ENCODE measurements at regions not wholly inside any gene's neighbourhood (a gene's known extent, or its start where the extent isn't known, plus 50 kb on each side); places are given as distances from the start of the nearest gene placed in this dataset.

DNA sequence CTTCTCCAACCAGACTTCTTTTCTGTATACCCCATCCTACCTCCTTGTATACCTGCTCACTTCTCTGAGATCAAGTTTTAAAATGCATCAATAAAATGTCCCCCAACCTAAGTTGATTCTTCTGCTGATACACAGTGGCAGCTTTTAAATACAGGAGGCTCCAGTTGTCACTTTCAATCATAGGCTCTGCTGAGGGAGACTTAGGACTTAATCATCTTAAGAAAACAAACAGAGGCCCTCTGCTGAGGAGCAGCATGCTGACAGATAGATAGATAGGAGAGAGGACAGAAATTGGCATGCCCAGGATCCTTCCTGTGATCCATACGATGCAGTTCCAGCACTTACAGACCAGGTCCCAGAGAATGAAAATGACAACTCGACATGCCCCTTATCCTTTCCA lies 311.0 kb upstream of the PROX1 start:
- H3K9me3 ChIP-seq (replicated peaks in 1 of 11) = peaks cover 0 to 15% (median 9%) of the 10 kb centered on the region in 11 experiments; a peak in 11 of 22 replicates
- no peaks in the 10 kb centered on the region for H4K20me1 ChIP-seq
- no peak for TF ChIP-seq Cebpa-rat (IDR thresholded peaks at IDR 0.05)
- H3K4me3 ChIP-seq = no peak overlapping the region
- H3K27me3 ChIP-seq = 0 out of 22 replicates have a peak, but pooled peaks cover 0 to 6% (median 0%) of the 10 kb centered on the region in 11 experiments
- no peaks in the 10 kb centered on the region for H3K36me3 ChIP-seq
- no peak overlapping the region for H3K9ac ChIP-seq
- H3K4me2 ChIP-seq = no peak overlapping the region
- peaks cover 0 to 13% (median 8%) of the 10 kb centered on the region in 10 experiments; a peak in 9 of 20 replicates for H3K4me1 ChIP-seq
- H3K27ac ChIP-seq = no peak overlapping the region

- Histone ChIP-seq H3K9me3 (replicated peaks in 1 of 11) (peaks cover 0 to 15% (median 9%) of the 10 kb centered on the region in 11 experiments; a peak in 11 of 22 replicates), H4K20me1 (no peaks in the 10 kb centered on the region), H3K9ac (no peak overlapping the region), H3K4me2 (peak overlapping the region in 7 of 11 experiments; percentile 2 to 60 (median 43); a peak in 11 of 22 replicates), H3K4me1 (peaks cover 0 to 16% (median 8%) of the 10 kb centered on the region in 10 experiments; a peak in 10 of 20 replicates), H3K27ac (no peak overlapping the region), H3K36me3 (no peaks in the 10 kb centered on the region), H3K4me3 (no peak overlapping the region), H3K27me3 (0 out of 22 replicates have a peak, but pooled peaks cover 0 to 9% (median 0%) of the 10 kb centered on the region in 11 experiments)
- no peak for TF ChIP-seq Cebpa-rat (IDR thresholded peaks at IDR 0.05)
Observed at GRCh38 chr1:213678348-213678747, 309.4 kb upstream of the PROX1 start.

DNA sequence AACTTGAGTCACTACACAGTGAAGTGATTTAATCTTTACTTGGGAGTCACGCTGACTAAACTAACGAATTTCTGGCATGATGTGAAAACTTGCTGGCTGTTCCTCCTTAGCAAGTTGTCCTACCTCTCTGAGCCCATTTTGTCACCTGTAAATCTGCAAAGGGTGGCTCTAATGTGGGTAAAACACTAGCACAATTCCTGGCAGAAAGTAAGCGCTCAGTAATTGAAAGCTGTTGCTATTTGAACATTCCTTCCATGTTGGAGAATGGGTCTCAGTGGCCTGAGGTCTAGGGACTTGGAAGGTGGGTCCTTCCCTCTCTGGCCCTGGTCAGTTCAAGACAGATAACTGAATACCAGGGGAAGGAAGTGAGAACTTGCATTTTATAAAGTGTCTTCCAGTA lies 309.0 kb upstream of the PROX1 start:
- Histone ChIP-seq H3K4me3 (no peak overlapping the region), H3K9me3 (replicated peaks in 1 of 11) (peaks cover 0 to 15% (median 9%) of the 10 kb centered on the region in 11 experiments; a peak in 11 of 22 replicates), H4K20me1 (no peaks in the 10 kb centered on the region), H3K9ac (no peak overlapping the region), H3K27me3 (0 out of 22 replicates have a peak, but pooled peaks cover 0 to 9% (median 0%) of the 10 kb centered on the region in 11 experiments), H3K36me3 (no peaks in the 10 kb centered on the region), H3K4me1 (peaks cover 0 to 20% (median 8%) of the 10 kb centered on the region in 10 experiments; a peak in 10 of 20 replicates), H3K4me2 (peak overlapping the region in 7 of 11 experiments; percentile 2 to 60 (median 43); a peak in 9 of 22 replicates), H3K27ac (no peak overlapping the region)
- TF ChIP-seq Cebpa-rat (IDR thresholded peaks at IDR 0.05) = no peak

GRCh38 chr1:213679153-213679552 lies 308.6 kb upstream of the PROX1 start:
- Histone ChIP-seq H3K9me3 (replicated peaks in 1 of 11) (peaks cover 0 to 12% (median 9%) of the 10 kb centered on the region in 11 experiments; a peak in 11 of 22 replicates), H3K27ac (no peak overlapping the region), H3K36me3 (no peaks in the 10 kb centered on the region), H3K4me3 (no peak overlapping the region), H3K27me3 (0 out of 22 replicates have a peak, but pooled peaks cover 0 to 9% (median 0%) of the 10 kb centered on the region in 11 experiments), H3K9ac (no peak overlapping the region), H3K4me2 (no peak overlapping the region), H4K20me1 (no peaks in the 10 kb centered on the region), H3K4me1 (peaks cover 0 to 20% (median 8%) of the 10 kb centered on the region in 10 experiments; a peak in 10 of 20 replicates)
- no peak for TF ChIP-seq Cebpa-rat (IDR thresholded peaks at IDR 0.05)

DNA sequence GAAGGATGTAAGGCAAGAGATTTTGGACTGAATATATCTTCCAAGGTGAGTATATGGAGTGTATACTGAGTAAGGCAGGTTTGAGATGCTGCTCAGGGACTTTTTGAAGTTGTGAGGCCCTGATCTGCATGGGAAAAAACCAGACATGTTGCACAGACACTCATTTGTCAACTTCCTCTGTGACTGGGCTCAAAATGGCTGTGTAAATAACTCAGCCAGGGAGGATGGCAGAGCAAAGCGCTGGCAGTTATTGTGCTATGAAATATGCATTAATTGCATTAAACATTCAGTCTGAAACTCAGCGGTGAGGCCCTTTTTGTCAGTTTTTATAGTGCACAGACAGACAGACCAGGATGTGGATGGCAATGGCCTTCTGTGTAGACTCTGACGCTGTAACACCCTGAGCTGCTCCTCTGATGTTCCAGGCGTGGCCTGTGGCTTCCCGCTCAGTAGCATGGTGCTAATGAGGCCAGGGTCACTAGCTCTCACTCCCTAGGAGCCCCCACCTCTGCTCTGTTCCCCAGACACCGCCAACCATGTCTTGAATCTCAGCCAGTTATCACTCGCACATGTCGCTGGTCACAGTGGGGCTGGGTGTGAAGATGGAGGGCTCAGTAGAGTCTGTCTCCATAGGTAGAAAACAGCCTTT lies 307.0 kb upstream of the PROX1 start:
- Histone ChIP-seq H3K27me3 (0 out of 22 replicates have a peak, but pooled peaks cover 0 to 9% (median 0%) of the 10 kb centered on the region in 11 experiments), H3K36me3 (no peaks in the 10 kb centered on the region), H3K27ac (no peak overlapping the region), H3K9ac (no peak overlapping the region), H3K4me2 (no peak overlapping the region), H4K20me1 (no peaks in the 10 kb centered on the region), H3K4me3 (no peak overlapping the region), H3K4me1 (peaks cover under 1 to 20% (median 8%) of the 10 kb centered on the region in 10 experiments; a peak in 17 of 20 replicates), H3K9me3 (replicated peaks in 1 of 11) (0 out of 22 replicates have a peak, but pooled peaks cover 0 to 3% (median 0%) of the 10 kb centered on the region in 11 experiments)
- TF ChIP-seq Cebpa-rat (IDR thresholded peaks at IDR 0.05) = no peak

GRCh38 chr1:213681788-213682340 lies 305.9 kb upstream of the PROX1 start:
- no peak for TF ChIP-seq Cebpa-rat (IDR thresholded peaks at IDR 0.05)
- Histone ChIP-seq H3K4me1 (peaks cover 11 to 24% (median 16%) of the 10 kb centered on the region in 10 experiments; a peak in 19 of 20 replicates), H3K9ac (no peak overlapping the region), H3K9me3 (replicated peaks in 1 of 11) (0 out of 22 replicates have a peak, but pooled peaks cover 0 to 3% (median 0%) of the 10 kb centered on the region in 11 experiments), H3K36me3 (no peaks in the 10 kb centered on the region), H3K27me3 (0 out of 22 replicates have a peak, but pooled peaks cover 0 to 9% (median 0%) of the 10 kb centered on the region in 11 experiments), H3K4me2 (no peak overlapping the region), H3K27ac (no peak overlapping the region), H4K20me1 (no peaks in the 10 kb centered on the region), H3K4me3 (no peak overlapping the region)

- H3K27me3 ChIP-seq = peaks cover 0 to 10% (median 0%) of the 10 kb centered on the region in 11 experiments; a peak in 2 of 22 replicates
- H3K4me3 ChIP-seq = no peak overlapping the region
- peak overlapping the region in 2 of 11 experiments; percentile 18 to 31; a peak in 1 of 22 replicates for H3K4me2 ChIP-seq
- H3K9ac ChIP-seq = no peak overlapping the region
- H3K4me1 ChIP-seq = peaks cover 8 to 34% (median 22%) of the 10 kb centered on the region in 10 experiments; a peak in 18 of 20 replicates
- no peak overlapping the region for H3K27ac ChIP-seq
- H3K9me3 ChIP-seq (replicated peaks in 1 of 11) = 0 out of 22 replicates have a peak, but pooled peaks cover 0 to 3% (median 0%) of the 10 kb centered on the region in 11 experiments
- TF ChIP-seq Cebpa-rat (IDR thresholded peaks at IDR 0.05) = no peak
- no peaks in the 10 kb centered on the region for H3K36me3 ChIP-seq
- no peaks in the 10 kb centered on the region; a peak in 1 of 22 replicates for H4K20me1 ChIP-seq
Observed at GRCh38 chr1:213683529-213683928, 304.2 kb upstream of the PROX1 start.

DNA sequence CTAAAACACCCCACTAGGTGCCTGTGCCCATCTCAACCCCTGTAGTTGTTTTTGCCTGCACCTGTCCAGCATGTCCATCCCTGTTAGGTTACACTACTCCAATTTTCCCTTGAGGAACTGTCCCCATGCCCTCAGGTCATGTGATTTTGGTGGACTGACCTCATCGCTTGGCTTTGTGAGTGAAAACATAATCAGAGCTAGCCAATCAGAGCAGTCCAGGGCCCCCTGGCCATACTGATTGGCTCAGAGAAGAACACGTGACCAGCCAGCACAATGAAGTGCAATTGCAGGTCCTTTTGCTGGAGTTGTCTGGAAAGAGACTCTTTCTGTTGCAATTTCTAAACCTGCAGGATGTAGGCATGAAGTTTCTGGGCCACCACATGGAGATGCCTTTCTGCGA lies 303.3 kb upstream of the PROX1 start:
- 0 out of 22 replicates have a peak, but pooled peaks cover 0 to 3% (median 0%) of the 10 kb centered on the region in 11 experiments for H3K9me3 ChIP-seq (replicated peaks in 1 of 11)
- no peak overlapping the region for H3K4me3 ChIP-seq
- H4K20me1 ChIP-seq = no peaks in the 10 kb centered on the region; a peak in 1 of 22 replicates
- no peak overlapping the region for H3K4me2 ChIP-seq
- H3K4me1 ChIP-seq = peaks cover 5 to 36% (median 18%) of the 10 kb centered on the region in 10 experiments; a peak in 17 of 20 replicates
- H3K27me3 ChIP-seq = peaks cover 0 to 20% (median 0%) of the 10 kb centered on the region in 11 experiments; a peak in 4 of 22 replicates
- H3K9ac ChIP-seq = no peak overlapping the region
- H3K27ac ChIP-seq = no peak overlapping the region
- H3K36me3 ChIP-seq = no peaks in the 10 kb centered on the region
- no peak for TF ChIP-seq Cebpa-rat (IDR thresholded peaks at IDR 0.05)

Measured in BLaER1 treated with 17β-estradiol and CSF1 and Interleukin-3, amounts not matched to agents 10 nM and 100 nM (cell line).